GM12878 (cell line): ENCODE measurements at regions not wholly inside any gene's neighbourhood (a gene's known extent, or its start where the extent isn't known, plus 50 kb on each side); places are given as distances from the start of the nearest gene placed in this dataset.

ENCODE experiments used
- ATAC-seq: fragments of 200-7000 bp; cut with Tn5 transposase; 3 replicates; pipeline ENCODE4 v1.9.1; 2020; ENCODE audit warnings: mild to moderate bottlenecking, moderate library complexity
- BruUV-seq: library from RNA; stranded (reverse); fragments of 400-500 nt; replicated peaks from 2 replicates; lab custom pipeline; 2021; lab: Mats Ljungman, UMichigan
- CTCF ChIA-PET: fragments of 300-600 bp; sonication (Branson Sonifier 250); formaldehyde crosslinking; extraction: SDS; loops from one replicate; lab custom pipeline; 2021; ENCODE audit warnings: inconsistent platforms; lab: Yijun Ruan, JAX
- POLR2A ChIA-PET: fragments of 350-600 bp; formaldehyde crosslinking; extraction: SDS; loops from one replicate; lab custom pipeline; 2021; ENCODE audit warnings: inconsistent platforms; lab: Charles Lee
- RAD21 ChIA-PET: fragments of 300-600 bp; sonication (Branson Sonifier 250); formaldehyde crosslinking; loops from one replicate; lab custom pipeline; 2023; ENCODE audit warnings: antibody characterized with exemption; ENCODE audit not compliant: unreplicated experiment; lab: Charles Lee
- SMC1A ChIA-PET: fragments of 300-600 bp; sonication (Branson Sonifier 250); formaldehyde crosslinking; loops from one replicate; lab custom pipeline; 2023; ENCODE audit not compliant: unreplicated experiment, uncharacterized antibody; lab: Charles Lee
- DNase-seq: peaks from one replicate; pipeline ENCODE4 v3.0.0-alpha.2; 2011; ENCODE audit warnings: low read depth, low spot score
- FAIRE-seq: peaks from 3 replicates; lab custom pipeline; 2011; peaks lifted over from hg19 to GRCh38; lab: Jason Lieb, UNC
- H2AFZ ChIP-seq: 2 replicates; pipeline ENCODE4 v1.6.0; 2011; ENCODE audit warnings: low read depth, low read length, control low read depth; ENCODE audit not compliant: control insufficient read depth
- H3K27ac ChIP-seq: 2 replicates; pipeline ENCODE4 v1.5.1; 2011; ENCODE audit warnings: control low read depth; ENCODE audit not compliant: control insufficient read depth, insufficient read depth
- H3K27me3 ChIP-seq, 2 experiments: replicated peaks in 1 of 2; 2 replicates each; pipeline versions ENCODE4 v1.6.0 to v1.6.1; 2011; ENCODE audit warnings: low read length in 1 of 2; ENCODE audit not compliant: control insufficient read depth in 2 of 2, insufficient read depth in 2 of 2
- H3K36me3 ChIP-seq, 2 experiments: 2 replicates each; pipeline ENCODE4 v1.5.1; 2011; ENCODE audit warnings: low read length in 1 of 2; ENCODE audit not compliant: control insufficient read depth in 2 of 2, insufficient read depth in 2 of 2
- H3K4me1 ChIP-seq: 2 replicates; pipeline ENCODE4 v1.6.1; 2011; ENCODE audit warnings: mild to moderate bottlenecking, low read length, moderate library complexity, mixed read lengths; ENCODE audit not compliant: control insufficient read depth, insufficient read depth
- H3K4me2 ChIP-seq: 2 replicates; pipeline ENCODE4 v1.6.0; 2011; ENCODE audit warnings: control low read depth; ENCODE audit not compliant: control insufficient read depth, insufficient read depth
- H3K4me3 ChIP-seq: fragments of 200-600 bp; sonication (generic); 2 replicates; pipeline ENCODE4 v1.5.1; 2016
- H3K79me2 ChIP-seq: 2 replicates; pipeline ENCODE4 v1.6.0; 2011; ENCODE audit warnings: low read length; ENCODE audit not compliant: control insufficient read depth, insufficient read depth
- H3K9ac ChIP-seq: 2 replicates; pipeline ENCODE4 v1.8.0; 2011; ENCODE audit warnings: low read length, control low read depth, mixed read lengths; ENCODE audit not compliant: control insufficient read depth, insufficient read depth
- H3K9me3 ChIP-seq: replicated peaks from 3 replicates; pipeline ENCODE4 v1.5.1; 2011; ENCODE audit warnings: mild to moderate bottlenecking, low read length; ENCODE audit not compliant: control insufficient read depth, insufficient read depth
- H4K20me1 ChIP-seq: 2 replicates; pipeline ENCODE4 v1.6.0; 2011; ENCODE audit not compliant: control insufficient read depth, insufficient read depth
- BACH1 ChIP-seq: fragments of 450-650 bp; IDR thresholded peaks from 2 replicates; pipeline ENCODE4 v1.6.1; 2017; ENCODE audit warnings: mild to moderate bottlenecking, borderline replicate concordance
- CBX3 ChIP-seq: fragments of 200-600 bp; sonication (generic); IDR thresholded peaks from 2 replicates; pipeline ENCODE4 v1.6.1; 2016; ENCODE audit warnings: low read depth, borderline replicate concordance
- HDAC2 ChIP-seq: fragments of 200-600 bp; sonication (generic); IDR thresholded peaks from 2 replicates; pipeline ENCODE4 v1.6.1; 2017
- SRF ChIP-seq, 2 experiments: IDR thresholded peaks; 2 replicates each; pipeline ENCODE4 v1.6.1; 2011; ENCODE audit warnings: low read depth in 2 of 2, low read length in 2 of 2, mild to moderate bottlenecking in 1 of 2, moderate library complexity in 1 of 2
- STAT1 ChIP-seq: fragments of 450-650 bp; conservative IDR thresholded peaks from 2 replicates; pipeline ENCODE4 v1.6.1; 2014; ENCODE audit warnings: antibody characterized with exemption, mild to moderate bottlenecking
- STAT3 ChIP-seq: IDR thresholded peaks from 2 replicates; pipeline ENCODE4 v1.6.1; 2011; ENCODE audit warnings: low read depth, low read length, improper control_type of control experiment
- SUZ12 ChIP-seq: fragments of 200-600 bp; sonication (generic); IDR thresholded peaks from one replicate; pipeline ENCODE4 v1.6.1; 2018; ENCODE audit warnings: antibody characterized with exemption, mild to moderate bottlenecking; ENCODE audit not compliant: unreplicated experiment
- TAF1 ChIP-seq: IDR thresholded peaks from 2 replicates; pipeline ENCODE4 v1.6.1; 2011; ENCODE audit warnings: mild to moderate bottlenecking, low read depth, low read length, borderline replicate concordance
- TCF3 ChIP-seq: IDR thresholded peaks from 2 replicates; pipeline ENCODE4 v1.6.1; 2012; ENCODE audit warnings: low read depth, mild to moderate bottlenecking, low read length, borderline replicate concordance; ENCODE audit not compliant: insufficient read depth
- TCF7 ChIP-seq: IDR thresholded peaks from 2 replicates; pipeline ENCODE4 v1.6.1; 2014; ENCODE audit warnings: antibody characterized with exemption, borderline replicate concordance
- ZSCAN29 ChIP-seq: fragments of 450-650 bp; IDR thresholded peaks from 2 replicates; pipeline ENCODE4 v1.6.1; 2017; ENCODE audit warnings: mild to moderate bottlenecking, moderate library complexity
- in situ Hi-C: fragments of 300-500 bp; cut with MboI; formaldehyde crosslinking; loops from 9 replicates; pipeline ENCODE4 v1.14.3; 2018; ENCODE audit warnings: mixed read lengths
- intact Hi-C: fragments of 100-400 bp; cut with micrococcal nuclease; formaldehyde crosslinking; loops from one replicate; pipeline ENCODE4 v1.14.2; 2022; ENCODE audit not compliant: unreplicated experiment
- TF ChIP-seq, protein P1 (sequence below): IDR thresholded peaks from 2 replicates; pipeline ENCODE4 v1.6.1; 2012; ENCODE audit warnings: low read depth, low read length, improper control_type of control experiment
- TF ChIP-seq, protein P2 (sequence below): fragments of 450-650 bp; IDR thresholded peaks from 2 replicates; pipeline ENCODE4 v1.6.1; 2016; ENCODE audit warnings: mild to moderate bottlenecking
- TF ChIP-seq, protein P3 (sequence below): fragments of 450-650 bp; IDR thresholded peaks from 2 replicates; pipeline ENCODE4 v1.6.1; 2017; ENCODE audit warnings: antibody characterized with exemption, mild to moderate bottlenecking, moderate library complexity
- TF ChIP-seq, protein P4 (sequence below): IDR thresholded peaks from 2 replicates; pipeline ENCODE4 v1.6.1; 2011; ENCODE audit warnings: borderline replicate concordance, low read depth, mild to moderate bottlenecking, moderate library complexity, low read length; ENCODE audit not compliant: insufficient read depth, poor library complexity, severe bottlenecking

DNA sequence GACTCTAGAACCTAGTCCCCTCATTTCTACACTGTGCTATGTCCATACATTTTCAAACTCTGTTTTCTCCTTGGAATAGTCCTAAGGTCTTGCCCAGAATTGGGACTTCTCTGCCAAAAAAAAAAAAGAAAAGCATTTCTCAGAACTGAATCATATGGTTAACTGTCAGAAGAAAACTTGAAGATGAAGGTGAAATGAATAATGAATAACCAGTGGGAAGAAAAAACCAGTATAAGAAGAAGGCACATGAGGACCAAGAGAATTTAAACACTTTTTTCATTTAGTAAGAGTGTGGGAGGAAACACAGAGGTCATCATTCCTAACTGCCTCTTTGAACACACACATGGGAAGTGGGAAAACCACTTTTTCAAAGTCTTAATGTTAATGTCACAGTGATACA, 197.7 kb downstream of the PRELID2 start (continued):
- TF ChIP-seq SUZ12 (no peak), STAT3 (no peak), TCF3 (no peak), BACH1 (no peak), SRF (IDR thresholded peaks at IDR 0.05; ENCODE audit: low read depth in 2 of 2, low read length in 2 of 2) (no peak), ZSCAN29 (no peak), TCF7 (no peak), STAT1 (no peak), CBX3 (no peak)

DNA sequence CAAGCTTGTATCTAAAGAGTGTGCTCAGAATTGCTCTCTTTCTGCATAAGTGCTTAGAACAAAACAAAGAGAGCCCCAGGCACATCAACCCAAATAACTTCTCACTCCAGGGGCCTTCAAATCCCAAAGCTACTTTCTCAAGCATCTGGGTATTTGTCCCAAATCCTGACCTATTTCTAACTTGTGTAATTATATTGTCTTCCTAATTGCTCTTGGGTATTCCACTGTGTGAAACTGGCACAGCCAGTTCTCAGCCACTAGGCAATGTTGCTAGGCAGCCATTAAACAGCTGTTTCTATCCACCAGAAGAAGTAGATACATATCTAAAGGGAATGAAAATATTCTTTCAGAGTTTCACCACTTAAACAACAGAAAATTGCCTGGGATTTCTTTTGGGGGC, 198.8 kb downstream of the PRELID2 start:
- ChIA-PET RAD21 (no interaction called here), CTCF (interaction anchor here (1.0 kb wide), 1 partner anchor 190 kb away, joined by 3 read pairs; no protein-coding TSS in a partner anchor), POLR2A (no interaction called here), SMC1A (interaction anchor here (0.7 kb wide), 2 partner anchors 13 to 244 kb away, joined by 3 read pairs; no protein-coding TSS in a partner anchor)
- Histone ChIP-seq H2AFZ (no peak overlapping the region), H3K9ac (no peak overlapping the region), H3K79me2 (no peaks in the 10 kb centered on the region), H3K9me3 (no peaks in the 10 kb centered on the region), H3K4me2 (no peak overlapping the region), H3K36me3 (no peaks in the 10 kb centered on the region), H3K27ac (no peak overlapping the region), H3K4me3 (no peak overlapping the region), H4K20me1 (no peaks in the 10 kb centered on the region), H3K27me3 (no peaks in the 10 kb centered on the region), H3K4me1 (no peaks in the 10 kb centered on the region)
- in situ Hi-C loops, result no loop called here
- intact Hi-C loops, result no loop called here
- BruUV-seq, result no TSS peak
- FAIRE-seq, result no peak
- no peak for DNase-seq
- no peak for ATAC-seq
- TF ChIP-seq, protein P1, sequence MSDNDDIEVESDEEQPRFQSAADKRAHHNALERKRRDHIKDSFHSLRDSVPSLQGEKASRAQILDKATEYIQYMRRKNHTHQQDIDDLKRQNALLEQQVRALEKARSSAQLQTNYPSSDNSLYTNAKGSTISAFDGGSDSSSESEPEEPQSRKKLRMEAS, result no peak
- no peak for TF ChIP-seq HDAC2
- TF ChIP-seq, protein P2, sequence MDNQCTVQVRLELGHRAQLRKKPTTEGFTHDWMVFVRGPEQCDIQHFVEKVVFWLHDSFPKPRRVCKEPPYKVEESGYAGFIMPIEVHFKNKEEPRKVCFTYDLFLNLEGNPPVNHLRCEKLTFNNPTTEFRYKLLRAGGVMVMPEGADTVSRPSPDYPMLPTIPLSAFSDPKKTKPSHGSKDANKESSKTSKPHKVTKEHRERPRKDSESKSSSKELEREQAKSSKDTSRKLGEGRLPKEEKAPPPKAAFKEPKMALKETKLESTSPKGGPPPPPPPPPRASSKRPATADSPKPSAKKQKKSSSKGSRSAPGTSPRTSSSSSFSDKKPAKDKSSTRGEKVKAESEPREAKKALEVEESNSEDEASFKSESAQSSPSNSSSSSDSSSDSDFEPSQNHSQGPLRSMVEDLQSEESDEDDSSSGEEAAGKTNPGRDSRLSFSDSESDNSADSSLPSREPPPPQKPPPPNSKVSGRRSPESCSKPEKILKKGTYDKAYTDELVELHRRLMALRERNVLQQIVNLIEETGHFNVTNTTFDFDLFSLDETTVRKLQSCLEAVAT, result no peak
- TF ChIP-seq TAF1, result no peak
- TF ChIP-seq, protein P3, sequence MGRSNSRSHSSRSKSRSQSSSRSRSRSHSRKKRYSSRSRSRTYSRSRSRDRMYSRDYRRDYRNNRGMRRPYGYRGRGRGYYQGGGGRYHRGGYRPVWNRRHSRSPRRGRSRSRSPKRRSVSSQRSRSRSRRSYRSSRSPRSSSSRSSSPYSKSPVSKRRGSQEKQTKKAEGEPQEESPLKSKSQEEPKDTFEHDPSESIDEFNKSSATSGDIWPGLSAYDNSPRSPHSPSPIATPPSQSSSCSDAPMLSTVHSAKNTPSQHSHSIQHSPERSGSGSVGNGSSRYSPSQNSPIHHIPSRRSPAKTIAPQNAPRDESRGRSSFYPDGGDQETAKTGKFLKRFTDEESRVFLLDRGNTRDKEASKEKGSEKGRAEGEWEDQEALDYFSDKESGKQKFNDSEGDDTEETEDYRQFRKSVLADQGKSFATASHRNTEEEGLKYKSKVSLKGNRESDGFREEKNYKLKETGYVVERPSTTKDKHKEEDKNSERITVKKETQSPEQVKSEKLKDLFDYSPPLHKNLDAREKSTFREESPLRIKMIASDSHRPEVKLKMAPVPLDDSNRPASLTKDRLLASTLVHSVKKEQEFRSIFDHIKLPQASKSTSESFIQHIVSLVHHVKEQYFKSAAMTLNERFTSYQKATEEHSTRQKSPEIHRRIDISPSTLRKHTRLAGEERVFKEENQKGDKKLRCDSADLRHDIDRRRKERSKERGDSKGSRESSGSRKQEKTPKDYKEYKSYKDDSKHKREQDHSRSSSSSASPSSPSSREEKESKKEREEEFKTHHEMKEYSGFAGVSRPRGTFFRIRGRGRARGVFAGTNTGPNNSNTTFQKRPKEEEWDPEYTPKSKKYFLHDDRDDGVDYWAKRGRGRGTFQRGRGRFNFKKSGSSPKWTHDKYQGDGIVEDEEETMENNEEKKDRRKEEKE, result no peak
- TF ChIP-seq, protein P4, sequence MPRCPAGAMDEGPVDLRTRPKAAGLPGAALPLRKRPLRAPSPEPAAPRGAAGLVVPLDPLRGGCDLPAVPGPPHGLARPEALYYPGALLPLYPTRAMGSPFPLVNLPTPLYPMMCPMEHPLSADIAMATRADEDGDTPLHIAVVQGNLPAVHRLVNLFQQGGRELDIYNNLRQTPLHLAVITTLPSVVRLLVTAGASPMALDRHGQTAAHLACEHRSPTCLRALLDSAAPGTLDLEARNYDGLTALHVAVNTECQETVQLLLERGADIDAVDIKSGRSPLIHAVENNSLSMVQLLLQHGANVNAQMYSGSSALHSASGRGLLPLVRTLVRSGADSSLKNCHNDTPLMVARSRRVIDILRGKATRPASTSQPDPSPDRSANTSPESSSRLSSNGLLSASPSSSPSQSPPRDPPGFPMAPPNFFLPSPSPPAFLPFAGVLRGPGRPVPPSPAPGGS, result no peak
